ACC112 (cell line): ENCODE measurements at regions not wholly inside any gene's neighbourhood (a gene's known extent, or its start where the extent isn't known, plus 50 kb on each side); places are given as distances from the start of the nearest gene placed in this dataset.

Experiments
- H2AFZ ChIP-seq: fragments of 200-600 bp; sonication (generic); one replicate; pipeline ENCODE4 v1.6.0; 2017; ENCODE audit warnings: antibody characterized with exemption, low read length; ENCODE audit not compliant: unreplicated experiment
- H3K27ac ChIP-seq: fragments of 200-600 bp; sonication (generic); 2 replicates; pipeline ENCODE4 v1.5.1; 2014; ENCODE audit warnings: low read depth, mild to moderate bottlenecking, antibody characterized with exemption, low read length, moderate library complexity
- H3K27me3 ChIP-seq: fragments of 200-600 bp; sonication (generic); 2 replicates; pipeline ENCODE4 v1.6.1; 2014; ENCODE audit warnings: mild to moderate bottlenecking, antibody characterized with exemption, low read length, moderate library complexity, mixed read lengths; ENCODE audit not compliant: insufficient read depth
- H3K36me3 ChIP-seq: fragments of 200-600 bp; sonication (generic); 2 replicates; pipeline ENCODE4 v1.6.1; 2016; ENCODE audit warnings: mild to moderate bottlenecking, antibody characterized with exemption, low read length, moderate library complexity, mixed read lengths; ENCODE audit not compliant: insufficient read depth
- H3K4me1 ChIP-seq: fragments of 200-600 bp; sonication (generic); one replicate; pipeline ENCODE4 v1.6.1; 2016; ENCODE audit warnings: low read length, mixed read lengths; ENCODE audit not compliant: insufficient read depth, unreplicated experiment, control insufficient read depth
- H3K4me3 ChIP-seq: fragments of 200-600 bp; sonication (generic); 2 replicates; pipeline ENCODE4 v1.5.1; 2014; ENCODE audit warnings: mild to moderate bottlenecking, low read depth, low read length
- H3K79me2 ChIP-seq: fragments of 200-600 bp; sonication (generic); one replicate; pipeline ENCODE4 v1.6.0; 2016; ENCODE audit warnings: low read length; ENCODE audit not compliant: control insufficient read depth, unreplicated experiment, insufficient read depth

DNA sequence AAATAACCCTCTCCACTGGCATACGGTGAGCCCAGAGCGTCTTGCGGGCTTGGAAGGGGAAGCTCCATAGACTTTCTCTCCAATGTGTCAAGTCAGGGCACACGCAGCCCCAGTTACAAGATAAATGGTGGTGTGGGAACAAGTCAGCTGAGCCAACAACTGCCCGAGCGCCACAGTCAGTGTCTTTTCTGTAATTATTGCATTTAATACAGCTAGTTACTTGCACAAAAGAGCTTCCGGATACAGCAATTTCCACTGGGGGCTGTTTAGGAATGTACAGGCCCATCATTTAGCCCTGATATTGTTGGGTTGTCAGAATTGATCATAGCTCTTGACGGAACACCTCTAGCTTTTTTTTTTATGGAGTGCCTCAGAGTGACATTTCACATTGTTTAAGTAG is 193.5 kb upstream of the SP8 start:
- Histone ChIP-seq H3K36me3 (no peaks in the 10 kb centered on the region), H3K27ac (no peak overlapping the region), H2AFZ (no peak overlapping the region), H3K4me3 (no peak overlapping the region), H3K79me2 (no peaks in the 10 kb centered on the region), H3K4me1 (no peaks in the 10 kb centered on the region), H3K27me3 (no peaks in the 10 kb centered on the region)

- H3K4me1 ChIP-seq, result no peaks in the 10 kb centered on the region
- H3K27me3 ChIP-seq, result no peaks in the 10 kb centered on the region
- no peaks in the 10 kb centered on the region for H3K36me3 ChIP-seq
- no peak overlapping the region for H2AFZ ChIP-seq
- no peak overlapping the region for H3K4me3 ChIP-seq
- no peaks in the 10 kb centered on the region for H3K79me2 ChIP-seq
- no peak overlapping the region for H3K27ac ChIP-seq
These were observed 194.1 kb upstream of the SP8 start for GRCh38 chr7:20980668-20981264.

GRCh38 chr7:20988340-20988739 is 201.7 kb upstream of the SP8 start:
- no peak overlapping the region for H3K4me3 ChIP-seq
- H3K27ac ChIP-seq, result no peak overlapping the region
- H3K36me3 ChIP-seq, result no peaks in the 10 kb centered on the region
- no peaks in the 10 kb centered on the region for H3K27me3 ChIP-seq
- no peak overlapping the region for H2AFZ ChIP-seq
- H3K4me1 ChIP-seq, result no peaks in the 10 kb centered on the region
- H3K79me2 ChIP-seq, result no peaks in the 10 kb centered on the region

- Histone ChIP-seq H3K4me3 (no peak overlapping the region), H3K36me3 (no peaks in the 10 kb centered on the region), H3K4me1 (no peaks in the 10 kb centered on the region), H3K27me3 (no peaks in the 10 kb centered on the region), H3K27ac (no peak overlapping the region), H2AFZ (no peak overlapping the region), H3K79me2 (no peaks in the 10 kb centered on the region)
These were observed 204.9 kb upstream of the SP8 start for GRCh38 chr7:20991544-20991943.

DNA sequence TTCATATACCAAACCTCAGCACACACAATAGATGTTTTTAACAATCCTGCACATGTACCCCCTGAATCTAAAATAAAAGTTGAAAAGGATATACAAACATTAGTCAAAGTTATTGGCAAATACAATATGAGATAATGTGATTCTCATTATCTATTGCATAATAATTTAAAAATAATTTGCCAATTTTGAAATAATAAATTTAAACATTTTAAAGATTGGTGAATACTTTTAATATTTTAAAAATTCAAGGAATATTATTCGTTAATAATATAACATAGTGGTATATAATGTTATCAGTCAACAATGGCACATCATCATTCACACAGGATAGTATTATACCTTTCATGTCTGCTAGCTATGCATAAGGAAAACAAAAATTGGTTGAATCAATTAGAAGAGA is 207.0 kb upstream of the SP8 start:
- Histone ChIP-seq H3K4me1 (no peaks in the 10 kb centered on the region), H3K79me2 (no peaks in the 10 kb centered on the region), H2AFZ (no peak overlapping the region), H3K27me3 (no peaks in the 10 kb centered on the region), H3K36me3 (no peaks in the 10 kb centered on the region), H3K4me3 (no peak overlapping the region), H3K27ac (no peak overlapping the region)

- H3K27ac ChIP-seq, result no peak overlapping the region
- H2AFZ ChIP-seq, result no peak overlapping the region
- no peaks in the 10 kb centered on the region for H3K36me3 ChIP-seq
- H3K4me3 ChIP-seq, result no peak overlapping the region
- no peaks in the 10 kb centered on the region for H3K27me3 ChIP-seq
- H3K4me1 ChIP-seq, result no peaks in the 10 kb centered on the region
- no peaks in the 10 kb centered on the region for H3K79me2 ChIP-seq
These were observed 211.6 kb upstream of the SP8 start for GRCh38 chr7:20998309-20998708.

GRCh38 chr7:21011153-21011552 is 224.5 kb upstream of the SP8 start:
- Histone ChIP-seq H3K4me1 (no peaks in the 10 kb centered on the region), H3K27ac (no peak overlapping the region), H3K27me3 (no peaks in the 10 kb centered on the region), H3K4me3 (no peak overlapping the region), H3K79me2 (no peaks in the 10 kb centered on the region), H3K36me3 (no peaks in the 10 kb centered on the region), H2AFZ (no peak overlapping the region)

GRCh38 chr7:21013765-21014539 is 227.3 kb upstream of the SP8 start:
- H3K27me3 ChIP-seq, result no peaks in the 10 kb centered on the region
- H3K27ac ChIP-seq, result no peak overlapping the region
- no peak overlapping the region for H2AFZ ChIP-seq
- no peaks in the 10 kb centered on the region for H3K79me2 ChIP-seq
- no peak overlapping the region for H3K4me3 ChIP-seq
- no peaks in the 10 kb centered on the region for H3K36me3 ChIP-seq
- H3K4me1 ChIP-seq, result no peaks in the 10 kb centered on the region

DNA sequence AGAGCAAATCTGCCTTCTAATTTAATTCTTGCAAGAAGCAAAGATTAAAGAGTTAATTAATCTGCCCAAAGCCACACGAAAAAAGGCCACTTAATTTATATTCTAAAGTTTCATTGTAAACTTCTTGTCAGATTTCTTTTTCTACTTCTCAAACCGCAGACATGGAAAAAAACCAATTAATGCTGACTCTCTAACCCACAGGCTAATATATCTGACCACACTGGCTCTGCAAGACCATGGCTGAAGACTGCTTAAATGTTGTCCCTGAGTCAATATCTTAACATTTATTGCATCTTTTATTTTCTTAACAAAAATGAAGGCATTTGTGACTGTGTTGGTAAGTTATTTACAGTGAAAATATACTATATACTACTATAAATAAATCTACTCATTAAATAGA is 234.0 kb upstream of the SP8 start:
- Histone ChIP-seq H3K79me2 (no peaks in the 10 kb centered on the region), H3K4me1 (no peaks in the 10 kb centered on the region)

GRCh38 chr7:21023841-21024484 is 237.3 kb upstream of the SP8 start:
- no peak overlapping the region for H2AFZ ChIP-seq
- no peaks in the 10 kb centered on the region for H3K4me1 ChIP-seq
- H3K36me3 ChIP-seq, result no peaks in the 10 kb centered on the region
- H3K27me3 ChIP-seq, result no peaks in the 10 kb centered on the region
- H3K4me3 ChIP-seq, result no peak overlapping the region
- H3K79me2 ChIP-seq, result no peaks in the 10 kb centered on the region
- no peak overlapping the region for H3K27ac ChIP-seq

More for the DNA sequence above, 234.0 kb upstream of the SP8 start:
- no peak overlapping the region for H3K4me3 ChIP-seq
- H3K36me3 ChIP-seq, result no peaks in the 10 kb centered on the region
- no peak overlapping the region for H3K27ac ChIP-seq
- H2AFZ ChIP-seq, result no peak overlapping the region
- H3K27me3 ChIP-seq, result no peaks in the 10 kb centered on the region

DNA sequence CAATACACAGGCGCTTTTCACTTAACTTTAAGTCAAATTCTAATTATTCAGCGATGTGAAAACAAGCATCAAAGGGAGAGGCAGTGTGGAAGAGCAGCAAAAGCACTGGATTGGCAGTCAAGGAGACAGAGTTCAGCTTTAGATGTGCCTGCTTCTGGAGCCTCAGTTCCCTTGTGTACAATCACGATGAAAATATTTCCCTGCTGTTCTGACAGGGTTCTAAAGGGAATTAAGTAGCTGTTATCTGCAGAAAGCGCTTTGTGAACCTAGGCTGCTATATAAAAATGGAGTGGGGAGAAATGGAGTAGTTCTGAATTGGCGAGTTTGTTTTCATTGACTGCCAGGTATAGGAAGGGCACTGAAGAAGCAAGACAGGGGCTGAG is 237.8 kb upstream of the SP8 start:
- H2AFZ ChIP-seq, result no peak overlapping the region
- H3K4me3 ChIP-seq, result no peak overlapping the region
- no peaks in the 10 kb centered on the region for H3K79me2 ChIP-seq
- H3K36me3 ChIP-seq, result no peaks in the 10 kb centered on the region
- H3K4me1 ChIP-seq, result no peaks in the 10 kb centered on the region
- H3K27ac ChIP-seq, result no peak overlapping the region
- no peaks in the 10 kb centered on the region for H3K27me3 ChIP-seq
